Prostate gland (tissue), 2 donors: ENCODE measurements at regions not wholly inside any gene's neighbourhood (a gene's known extent, or its start where the extent isn't known, plus 50 kb on each side); places are given as distances from the start of the nearest gene placed in this dataset.

Source experiments
- CTCF ChIP-seq, 4 experiments: fragments of 200-600 bp in 2 of 4; fragments of 450-650 bp in 2 of 4; sonication (generic) in 2 of 4; IDR thresholded peaks; 1 replicate in 3 of 4; 2 replicates in 1 of 4; pipeline ENCODE4 v1.5.1; 2016 to 2019; ENCODE audit warnings: antibody characterized with exemption in 4 of 4, mild to moderate bottlenecking in 2 of 4, moderate library complexity in 2 of 4
- POLR2A ChIP-seq: fragments of 450-650 bp; IDR thresholded peaks from one replicate; pipeline ENCODE4 v1.6.1; 2016; ENCODE audit warnings: antibody characterized with exemption, mild to moderate bottlenecking
- POLR2AphosphoS5 ChIP-seq: sonication (generic); formaldehyde crosslinking; IDR thresholded peaks from one replicate; pipeline ENCODE4 v1.6.1; 2017; ENCODE audit warnings: antibody characterized with exemption

- no peak for TF ChIP-seq POLR2AphosphoS5
- TF ChIP-seq POLR2A: no peak
- TF ChIP-seq CTCF (IDR thresholded peaks at IDR 0.05): no peak
These were observed 223.6 kb upstream of the KIF2A start for GRCh38 chr5:62082370-62082801.
